NCI-H2107 (cell line): ENCODE measurements at regions not wholly inside any gene's neighbourhood (a gene's known extent, or its start where the extent isn't known, plus 50 kb on each side); places are given as distances from the start of the nearest gene placed in this dataset.

ENCODE experiments used
- DNase-seq: peaks from one replicate; lab custom pipeline; 2025; lab: John Stamatoyannopoulos, UW

- no peak for DNase-seq
These were observed 706.5 kb upstream of the MAP3K7 start for GRCh38 chr6:91293395-91293794.

DNA sequence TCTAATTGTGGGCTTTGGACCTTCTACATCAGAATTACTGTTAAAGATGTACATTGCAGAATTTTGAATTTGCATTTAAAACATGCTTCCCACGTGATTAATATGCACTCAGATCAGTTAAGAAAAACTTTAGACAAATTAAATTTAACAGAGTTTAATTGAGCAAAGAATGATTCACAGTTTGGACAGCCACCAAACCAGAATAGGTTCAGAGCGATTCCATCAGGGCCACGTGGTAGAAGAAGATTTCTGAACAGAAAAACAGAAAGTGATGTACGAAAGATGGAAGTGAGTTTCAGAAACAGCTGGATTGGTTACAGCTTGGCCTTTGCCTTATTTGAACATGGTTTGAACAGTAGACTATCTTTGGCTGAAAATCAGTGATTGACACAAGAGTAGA is 704.2 kb upstream of the MAP3K7 start:
- no peak for DNase-seq

- no peak for DNase-seq
These were observed 701.9 kb upstream of the MAP3K7 start for GRCh38 chr6:91288741-91289140.

- DNase-seq: no peak
These were observed 695.0 kb upstream of the MAP3K7 start for GRCh38 chr6:91281901-91282300.

- no peak for DNase-seq
These were observed 693.6 kb upstream of the MAP3K7 start for GRCh38 chr6:91280494-91280830.

GRCh38 chr6:91279740-91280493 is 693.0 kb upstream of the MAP3K7 start:
- DNase-seq: no peak

DNA sequence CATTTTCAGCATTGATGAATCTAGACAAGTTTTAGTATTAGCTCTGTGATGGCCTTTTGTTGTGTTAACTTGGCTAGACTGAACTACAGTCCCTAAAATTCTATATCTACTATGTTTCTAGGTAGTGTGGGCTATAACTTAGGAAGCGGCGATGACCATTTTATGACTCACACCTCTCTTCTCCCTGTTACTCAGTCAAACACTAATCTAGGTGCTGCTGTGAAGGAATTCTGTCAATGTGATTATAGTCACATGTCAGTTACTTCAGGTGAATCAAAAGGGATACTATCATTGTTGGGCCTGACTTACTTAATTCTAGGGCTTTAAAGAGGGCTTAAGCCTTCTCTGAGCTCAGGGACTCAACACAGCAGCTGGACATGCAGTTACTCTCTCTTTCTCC is 691.5 kb upstream of the MAP3K7 start:
- DNase-seq: no peak

GRCh38 chr6:91276315-91276714 is 689.4 kb upstream of the MAP3K7 start:
- DNase-seq: no peak

DNA sequence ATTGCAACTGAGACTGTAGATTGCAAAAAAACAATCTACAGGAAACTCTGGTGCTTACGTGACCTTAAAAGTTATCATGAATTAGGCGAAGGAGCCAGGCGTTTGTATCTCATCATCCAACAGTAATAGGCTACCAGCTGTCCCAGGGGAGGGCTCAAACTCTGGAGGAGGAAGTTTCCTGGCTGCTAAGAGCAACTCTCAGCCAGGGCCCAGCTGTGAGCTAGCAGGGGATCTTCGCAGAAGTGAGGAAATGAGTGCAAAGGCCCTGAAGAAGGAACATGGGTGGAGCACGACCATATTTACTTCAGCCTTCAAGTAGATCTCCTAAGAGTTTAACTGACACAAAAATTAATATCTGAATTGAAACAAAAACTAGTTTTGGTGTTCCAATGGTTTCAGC is 686.9 kb upstream of the MAP3K7 start:
- DNase-seq: no peak

DNA sequence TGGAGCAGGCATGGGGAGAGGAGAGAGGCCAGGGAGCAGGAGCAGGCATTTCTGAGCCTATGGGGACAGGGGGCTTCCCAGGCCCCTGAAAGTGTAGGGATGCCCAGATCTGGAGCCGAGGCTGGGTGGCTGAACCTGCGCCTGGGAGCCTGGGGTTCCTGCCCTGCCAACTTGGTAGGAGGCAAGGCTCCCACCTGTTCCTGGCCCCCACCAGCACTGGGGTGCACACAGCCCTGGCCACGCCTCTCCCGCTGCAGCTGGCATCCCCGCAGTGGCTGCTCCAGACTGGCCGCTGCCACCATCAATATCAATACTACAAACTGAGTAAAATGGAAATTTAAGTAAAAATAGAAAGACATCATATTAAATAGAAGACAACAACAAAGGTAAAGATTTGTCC is 684.9 kb upstream of the MAP3K7 start:
- no peak for DNase-seq

GRCh38 chr6:91268941-91269340 is 682.1 kb upstream of the MAP3K7 start:
- DNase-seq: no peak

GRCh38 chr6:91267246-91267645 is 680.4 kb upstream of the MAP3K7 start:
- DNase-seq: no peak

GRCh38 chr6:91266156-91266555 is 679.3 kb upstream of the MAP3K7 start:
- no peak for DNase-seq

DNA sequence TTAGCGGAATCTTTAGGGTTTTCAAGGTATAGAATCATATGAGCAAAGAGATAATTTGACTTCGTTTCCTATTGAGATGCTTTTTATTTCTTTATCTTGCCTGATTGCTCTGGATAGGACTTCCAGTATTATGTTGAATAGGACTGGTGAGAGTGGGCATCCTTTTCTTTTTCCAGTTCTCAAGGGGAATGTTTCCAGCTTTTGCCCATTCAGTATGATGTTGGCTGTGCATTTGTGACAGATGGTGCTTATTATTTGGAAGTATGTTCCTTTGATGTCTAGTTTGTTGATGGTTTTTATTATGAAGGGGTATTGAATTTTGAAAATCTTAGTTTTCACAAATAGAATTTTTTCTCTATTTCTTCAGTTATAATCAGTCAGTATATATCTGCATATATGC is 656.6 kb upstream of the MAP3K7 start:
- DNase-seq: no peak

DNA sequence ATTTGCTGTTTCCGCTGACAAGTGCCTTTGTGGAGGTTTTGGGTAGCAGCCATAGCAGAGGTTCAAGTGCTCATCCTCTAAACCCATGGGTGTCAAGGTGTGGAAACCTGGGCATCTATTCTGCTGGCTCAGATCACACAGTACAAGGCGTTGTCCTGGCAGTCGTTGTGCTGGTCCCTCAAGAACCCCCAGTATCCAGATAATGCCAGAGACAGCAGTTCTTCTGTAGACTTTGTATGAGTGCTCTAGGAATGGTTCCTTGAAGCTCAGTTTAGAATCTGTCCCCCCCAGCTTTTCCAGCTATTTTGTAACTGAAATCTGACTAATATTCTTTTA is 655.7 kb upstream of the MAP3K7 start:
- no peak for DNase-seq

- DNase-seq: no peak
These were observed 655.2 kb upstream of the MAP3K7 start for GRCh38 chr6:91241946-91242613.

- DNase-seq: no peak
These were observed 654.2 kb upstream of the MAP3K7 start for GRCh38 chr6:91240878-91241603.

- DNase-seq: no peak
These were observed 634.3 kb upstream of the MAP3K7 start for GRCh38 chr6:91221072-91221720.

- no peak for DNase-seq
These were observed 626.5 kb upstream of the MAP3K7 start for GRCh38 chr6:91213229-91213901.

GRCh38 chr6:91198588-91199255 is 611.9 kb upstream of the MAP3K7 start:
- no peak for DNase-seq

- no peak for DNase-seq
These were observed 609.9 kb upstream of the MAP3K7 start for GRCh38 chr6:91196729-91197128.

DNA sequence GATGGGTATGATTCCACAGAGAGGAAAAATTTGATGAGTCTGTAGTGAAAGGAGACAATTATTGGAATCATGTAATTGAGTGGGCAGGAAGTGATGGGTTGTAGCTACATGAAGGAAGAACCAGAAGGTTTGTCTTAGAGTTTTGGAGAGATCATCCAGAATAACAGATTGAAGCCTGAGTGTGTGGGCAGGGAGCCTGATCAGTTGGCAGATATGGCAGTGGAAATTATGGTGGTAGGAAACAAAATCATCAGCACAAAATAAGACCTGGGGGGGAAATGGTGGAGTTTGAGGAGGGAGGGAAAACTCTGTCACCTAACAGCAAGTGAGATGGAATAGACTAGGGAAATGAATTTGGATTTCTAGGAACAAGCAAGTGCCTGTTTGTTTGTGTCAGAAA is 606.6 kb upstream of the MAP3K7 start:
- DNase-seq: no peak
